Peyer's patch (tissue), 4 donors: ENCODE measurements at regions not wholly inside any gene's neighbourhood (a gene's known extent, or its start where the extent isn't known, plus 50 kb on each side); places are given as distances from the start of the nearest gene placed in this dataset.

ENCODE experiments used
- DNase-seq, 3 donors: peaks; one replicate each; pipeline ENCODE4 v3.0.0-alpha.2; 2017 to 2019
- H3K27ac ChIP-seq, 4 donors: fragments of 200-600 bp; sonication (generic); one replicate each; pipeline ENCODE4 v1.5.1; 2016 to 2019
- H3K27me3 ChIP-seq, 2 donors: fragments of 200-600 bp; sonication (generic); one replicate each; pipeline ENCODE4 v1.5.1; 2019
- H3K36me3 ChIP-seq, 3 donors: fragments of 200-600 bp; sonication (generic); one replicate each; pipeline ENCODE4 v1.5.1; 2016 to 2019
- H3K4me1 ChIP-seq, 4 donors: fragments of 200-600 bp; sonication (generic); one replicate each; pipeline ENCODE4 v1.5.1; 2016 to 2019
- H3K4me3 ChIP-seq, 4 donors: fragments of 200-600 bp; sonication (generic); 1 replicate in 3 of 4; 2 replicates in 1 of 4; pipeline ENCODE4 v1.5.1; 2016 to 2019; ENCODE audit warnings: mild to moderate bottlenecking in 1 of 4
- H3K9me3 ChIP-seq, 4 donors: fragments of 200-600 bp; sonication (generic); one replicate each; pipeline ENCODE4 v1.5.1; 2016 to 2019; ENCODE audit warnings: mild to moderate bottlenecking in 1 of 4
- POLR2A ChIP-seq, 2 donors: fragments of 450-650 bp; IDR thresholded peaks; one replicate each; pipeline ENCODE4 v1.5.1; 2017; ENCODE audit warnings: antibody characterized with exemption in 2 of 2, mild to moderate bottlenecking in 2 of 2, moderate library complexity in 2 of 2
- TF ChIP-seq, protein P1 (sequence below), 6 experiments: fragments of 450-650 bp in 4 of 6; fragments of 200-600 bp in 2 of 6; sonication (generic) in 1 of 6; IDR thresholded peaks; one replicate each; pipeline ENCODE4 v1.5.1; 2017 to 2019; ENCODE audit warnings: antibody characterized with exemption in 6 of 6, mild to moderate bottlenecking in 3 of 6, moderate library complexity in 1 of 6

DNA sequence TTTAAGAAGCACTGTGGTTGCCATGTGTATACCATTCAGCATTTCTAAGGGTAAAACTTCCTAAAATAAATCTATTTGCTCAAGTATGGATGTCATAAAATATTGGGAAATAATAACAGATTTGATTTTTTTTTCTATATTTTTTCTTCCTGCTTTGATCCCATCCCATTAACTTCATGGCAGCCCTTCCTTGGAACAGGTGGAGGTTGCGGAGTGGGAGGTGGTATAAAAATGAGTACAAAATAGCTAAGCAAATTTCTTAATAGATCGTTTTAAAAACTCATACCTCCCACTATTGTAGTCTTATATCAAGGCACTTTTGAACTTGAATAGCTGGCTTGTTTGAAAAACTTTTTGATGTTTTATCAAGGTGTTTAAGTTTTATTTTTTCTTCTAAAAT, 152.1 kb upstream of the KYNU start:
- no peaks in the 10 kb centered on the region for H3K36me3 ChIP-seq
- DNase-seq = no peak
- H3K4me1 ChIP-seq = no peaks in the 10 kb centered on the region
- H3K27me3 ChIP-seq = no peaks in the 10 kb centered on the region
- no peak overlapping the region for H3K4me3 ChIP-seq
- peaks cover 0 to 6% (median 0%) of the 10 kb centered on the region in 4 donors for H3K9me3 ChIP-seq
- no peak for TF ChIP-seq POLR2A (IDR thresholded peaks at IDR 0.05)
- TF ChIP-seq, protein P1, sequence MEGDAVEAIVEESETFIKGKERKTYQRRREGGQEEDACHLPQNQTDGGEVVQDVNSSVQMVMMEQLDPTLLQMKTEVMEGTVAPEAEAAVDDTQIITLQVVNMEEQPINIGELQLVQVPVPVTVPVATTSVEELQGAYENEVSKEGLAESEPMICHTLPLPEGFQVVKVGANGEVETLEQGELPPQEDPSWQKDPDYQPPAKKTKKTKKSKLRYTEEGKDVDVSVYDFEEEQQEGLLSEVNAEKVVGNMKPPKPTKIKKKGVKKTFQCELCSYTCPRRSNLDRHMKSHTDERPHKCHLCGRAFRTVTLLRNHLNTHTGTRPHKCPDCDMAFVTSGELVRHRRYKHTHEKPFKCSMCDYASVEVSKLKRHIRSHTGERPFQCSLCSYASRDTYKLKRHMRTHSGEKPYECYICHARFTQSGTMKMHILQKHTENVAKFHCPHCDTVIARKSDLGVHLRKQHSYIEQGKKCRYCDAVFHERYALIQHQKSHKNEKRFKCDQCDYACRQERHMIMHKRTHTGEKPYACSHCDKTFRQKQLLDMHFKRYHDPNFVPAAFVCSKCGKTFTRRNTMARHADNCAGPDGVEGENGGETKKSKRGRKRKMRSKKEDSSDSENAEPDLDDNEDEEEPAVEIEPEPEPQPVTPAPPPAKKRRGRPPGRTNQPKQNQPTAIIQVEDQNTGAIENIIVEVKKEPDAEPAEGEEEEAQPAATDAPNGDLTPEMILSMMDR (IDR thresholded peaks at IDR 0.05) = no peak
- H3K27ac ChIP-seq = no peak overlapping the region

DNA sequence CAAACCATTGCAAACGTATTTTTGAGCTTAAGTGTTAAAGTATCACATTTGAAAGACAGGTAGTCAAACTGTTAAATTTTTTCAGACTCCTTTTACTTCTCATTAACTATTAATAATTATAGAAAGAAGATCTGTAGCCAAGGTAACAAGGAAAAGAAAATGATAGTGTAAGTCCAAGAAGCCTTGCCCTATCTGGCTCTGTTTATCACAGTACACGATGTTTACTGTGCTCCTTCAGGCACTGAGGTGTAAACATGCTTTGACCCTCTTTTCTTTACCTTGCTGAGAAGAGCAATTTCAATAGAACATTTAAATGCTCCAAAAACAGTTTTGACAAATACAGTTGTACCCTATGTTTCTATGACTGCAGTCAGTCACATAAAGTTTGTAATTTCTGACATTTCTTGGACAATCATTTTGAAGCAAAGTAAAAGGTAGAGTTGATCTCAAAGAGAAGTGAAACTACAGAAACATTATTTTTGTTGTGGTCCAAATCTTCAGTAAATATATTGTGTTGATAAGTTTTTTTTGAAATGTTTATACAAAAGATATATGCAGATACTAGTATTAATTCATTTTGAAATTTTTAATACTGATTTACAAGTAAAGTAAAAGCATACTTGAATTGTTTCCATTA, 152.6 kb upstream of the KYNU start:
- H3K36me3 ChIP-seq = no peaks in the 10 kb centered on the region
- DNase-seq = no peak
- H3K4me3 ChIP-seq = no peak overlapping the region
- H3K27me3 ChIP-seq = no peaks in the 10 kb centered on the region
- TF ChIP-seq, protein P1 (IDR thresholded peaks at IDR 0.05) = no peak
- TF ChIP-seq POLR2A (IDR thresholded peaks at IDR 0.05) = no peak
- no peak overlapping the region for H3K27ac ChIP-seq
- H3K9me3 ChIP-seq = peaks cover 0 to 6% (median 0%) of the 10 kb centered on the region in 4 donors
- H3K4me1 ChIP-seq = no peaks in the 10 kb centered on the region

- no peaks in the 10 kb centered on the region for H3K27me3 ChIP-seq
- no peak for DNase-seq
- no peak overlapping the region for H3K27ac ChIP-seq
- H3K9me3 ChIP-seq = peaks cover 0 to 6% (median 0%) of the 10 kb centered on the region in 4 donors
- no peaks in the 10 kb centered on the region for H3K4me1 ChIP-seq
- no peak overlapping the region for H3K4me3 ChIP-seq
- TF ChIP-seq, protein P1 (IDR thresholded peaks at IDR 0.05) = no peak
- no peak for TF ChIP-seq POLR2A (IDR thresholded peaks at IDR 0.05)
- no peaks in the 10 kb centered on the region for H3K36me3 ChIP-seq
Measured at GRCh38 chr2:142724186-142724585, 153.3 kb upstream of the KYNU start.

DNA sequence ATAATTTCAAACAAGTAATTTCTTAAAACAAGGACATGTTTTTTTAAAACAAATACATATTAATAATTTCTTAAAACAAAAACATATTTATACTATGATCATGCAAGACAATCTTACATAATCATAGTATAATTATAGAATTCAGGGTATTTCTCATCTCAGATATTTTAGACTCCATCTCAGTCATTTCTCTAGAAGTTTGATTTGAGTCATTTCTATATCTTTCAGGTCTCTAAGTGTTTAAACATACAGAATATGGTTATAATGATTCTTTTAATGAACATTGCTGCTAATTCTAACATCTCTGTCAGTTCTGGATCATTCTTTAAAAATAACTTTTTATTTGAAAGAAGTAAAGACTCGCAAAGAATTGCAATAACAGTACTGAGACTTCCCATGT, 154.2 kb upstream of the KYNU start:
- H3K4me3 ChIP-seq = no peak overlapping the region
- no peaks in the 10 kb centered on the region for H3K27me3 ChIP-seq
- no peaks in the 10 kb centered on the region for H3K4me1 ChIP-seq
- TF ChIP-seq POLR2A (IDR thresholded peaks at IDR 0.05) = no peak
- TF ChIP-seq, protein P1 (IDR thresholded peaks at IDR 0.05) = no peak
- H3K9me3 ChIP-seq = peaks cover 0 to 6% (median 0%) of the 10 kb centered on the region in 4 donors
- H3K27ac ChIP-seq = no peak overlapping the region
- H3K36me3 ChIP-seq = no peaks in the 10 kb centered on the region
- no peak for DNase-seq

DNA sequence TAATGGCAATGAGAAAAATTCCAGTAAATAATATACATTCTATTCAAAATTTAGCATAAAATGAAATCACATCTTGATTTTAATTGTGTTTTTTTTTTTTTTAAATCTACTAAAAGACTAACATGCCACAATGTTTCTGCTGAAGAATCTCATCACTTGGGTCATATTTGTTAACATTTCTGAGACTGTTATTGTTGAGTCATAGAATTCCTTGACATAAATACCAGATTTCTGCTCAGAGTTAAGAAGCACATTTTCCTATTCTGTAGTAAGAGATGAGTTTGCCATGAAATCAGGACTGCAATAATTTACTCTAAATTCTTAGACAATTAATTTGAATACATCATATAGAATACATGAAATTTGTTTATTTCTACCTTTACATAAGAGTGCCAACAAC, 154.9 kb upstream of the KYNU start:
- Histone ChIP-seq H3K4me3 (no peak overlapping the region), H3K9me3 (peaks cover 0 to under 1% (median 0%) of the 10 kb centered on the region in 4 donors), H3K36me3 (no peaks in the 10 kb centered on the region), H3K4me1 (no peaks in the 10 kb centered on the region), H3K27ac (no peak overlapping the region), H3K27me3 (no peaks in the 10 kb centered on the region)
- TF ChIP-seq, protein P1 (IDR thresholded peaks at IDR 0.05) = no peak
- no peak for TF ChIP-seq POLR2A (IDR thresholded peaks at IDR 0.05)
- no peak for DNase-seq

DNA sequence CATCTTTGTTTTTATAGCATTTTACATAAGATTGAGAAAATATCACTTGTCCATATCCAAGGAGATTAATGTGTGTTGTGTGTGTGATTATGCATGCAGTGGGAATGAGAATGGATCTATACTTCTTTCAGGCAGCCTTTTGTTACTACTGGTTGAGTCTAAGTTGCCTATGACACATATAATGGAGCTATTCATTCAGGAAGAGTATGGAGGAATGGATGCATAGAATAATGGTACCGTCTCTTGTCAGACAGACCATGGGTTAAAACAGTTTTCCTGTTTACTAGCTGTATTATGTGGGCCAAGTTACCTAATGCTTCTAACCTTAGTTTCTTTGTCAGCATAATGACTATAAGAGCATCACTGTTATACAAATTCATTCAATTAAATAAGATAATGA, 155.4 kb upstream of the KYNU start:
- Histone ChIP-seq H3K9me3 (no peaks in the 10 kb centered on the region), H3K27ac (no peak overlapping the region), H3K27me3 (no peaks in the 10 kb centered on the region), H3K4me1 (no peaks in the 10 kb centered on the region), H3K4me3 (no peak overlapping the region), H3K36me3 (no peaks in the 10 kb centered on the region)
- DNase-seq = no peak
- no peak for TF ChIP-seq POLR2A (IDR thresholded peaks at IDR 0.05)
- TF ChIP-seq, protein P1 (IDR thresholded peaks at IDR 0.05) = no peak
